ENCODE measurements at regions not wholly inside any gene's neighbourhood (a gene's known extent, or its start where the extent isn't known, plus 50 kb on each side); places are given as distances from the start of the nearest gene placed in this dataset.

DNA sequence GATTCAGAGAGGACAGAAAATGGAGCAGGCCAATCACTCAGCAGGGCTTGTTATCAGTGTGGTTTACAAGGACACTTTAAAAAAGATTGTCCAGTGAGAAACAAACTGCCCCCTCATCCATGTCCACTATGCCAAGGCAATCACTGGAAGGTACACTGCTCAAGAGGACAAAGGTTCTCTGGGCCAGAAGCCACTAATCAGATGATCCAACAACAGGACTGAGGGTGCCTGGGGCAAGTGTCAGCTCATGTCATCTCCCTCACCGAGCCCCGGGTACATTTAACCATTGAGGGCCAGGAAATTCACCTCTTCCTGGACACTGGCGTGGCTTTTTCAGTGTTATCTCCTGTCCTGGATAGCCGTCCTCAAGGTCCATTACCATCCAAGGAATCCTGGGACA is 513.7 kb upstream of the EPHA6 start:
- BruUV-seq (replicated peaks): no TSS peak
- Histone ChIP-seq H3K79me2 (ENCODE audit: control insufficient read depth, insufficient read depth, low read length) (no peaks in the 10 kb centered on the region), H3K9ac (replicated peaks; ENCODE audit: extremely low read depth, insufficient read depth, low read length) (no peak overlapping the region), H3K27me3 (ENCODE audit: control insufficient read depth in 2 of 2, insufficient read depth in 2 of 2, low read length in 2 of 2) (no peaks in the 10 kb centered on the region), H3K36me3 (ENCODE audit: control insufficient read depth in 2 of 2, extremely low read depth in 1 of 2, insufficient read depth in 2 of 2, low read length in 2 of 2) (no peaks in the 10 kb centered on the region), H2AFZ (ENCODE audit: low read depth, low read length) (no peak overlapping the region), H4K20me1 (replicated peaks; ENCODE audit: control insufficient read depth, extremely low read depth, insufficient read depth, low read length) (no peaks in the 10 kb centered on the region), H3K9me1 (replicated peaks; ENCODE audit: control insufficient read depth, extremely low read depth, insufficient read depth, low read length) (no peaks in the 10 kb centered on the region), H3K4me3 (replicated peaks in 1 of 3; ENCODE audit: insufficient read depth in 1 of 3, low read depth in 1 of 3, low read length in 3 of 3) (no peak overlapping the region), H3K4me1 (ENCODE audit: control insufficient read depth, extremely low read depth, insufficient read depth, low read length) (no peaks in the 10 kb centered on the region), H3K27ac (ENCODE audit: insufficient read depth, low read depth, low read length) (no peak overlapping the region), H3K4me2 (ENCODE audit: insufficient read depth, low read length) (no peak overlapping the region), H3K9me3 (replicated peaks; ENCODE audit: control insufficient read depth, insufficient read depth, low read length) (no peaks in the 10 kb centered on the region)
- no peak for DNase-seq (ENCODE audit: low read depth, low spot score)
- intact Hi-C loops (cut with micrococcal nuclease) (no loop called here), dilution Hi-C loops (cut with MboI; ENCODE audit: extremely low pct_ligation_motif_present, low sequenced_read_pairs) (no loop called here)
- POLR2A ChIA-PET: no interaction called here
- CTCF ChIA-PET: no interaction called here
- FAIRE-seq: no peak
- no peak for TF ChIP-seq EZH2 (IDR thresholded peaks at IDR 0.05; ENCODE audit: borderline replicate concordance, low read depth, low read length, severe bottlenecking)

GRCh38 chr3:96319166-96319565 is 495.2 kb upstream of the EPHA6 start:
- no peak for FAIRE-seq
- H3K36me3 ChIP-seq (ENCODE audit: control insufficient read depth in 2 of 2, extremely low read depth in 1 of 2, insufficient read depth in 2 of 2, low read length in 2 of 2): no peaks in the 10 kb centered on the region
- intact Hi-C loops (cut with micrococcal nuclease): no loop called here
- H3K27ac ChIP-seq (ENCODE audit: insufficient read depth, low read depth, low read length): no peak overlapping the region
- H3K79me2 ChIP-seq (ENCODE audit: control insufficient read depth, insufficient read depth, low read length): no peaks in the 10 kb centered on the region
- no peak for TF ChIP-seq POLR2A (IDR thresholded peaks at IDR 0.05; ENCODE audit: low read depth, low read length)
- TF ChIP-seq, protein P1, sequence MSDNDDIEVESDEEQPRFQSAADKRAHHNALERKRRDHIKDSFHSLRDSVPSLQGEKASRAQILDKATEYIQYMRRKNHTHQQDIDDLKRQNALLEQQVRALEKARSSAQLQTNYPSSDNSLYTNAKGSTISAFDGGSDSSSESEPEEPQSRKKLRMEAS (IDR thresholded peaks at IDR 0.05; ENCODE audit: insufficient read depth, insufficient read length): no peak
- no peak for TF ChIP-seq FOS (IDR thresholded peaks at IDR 0.05; ENCODE audit: borderline replicate concordance, insufficient read depth, low read length)
- no peak for TF ChIP-seq CTCF (IDR thresholded peaks at IDR 0.05; ENCODE audit: extremely low read depth in 1 of 2, insufficient read depth in 1 of 2, low read depth in 1 of 2, low read length in 2 of 2)
- TF ChIP-seq JUN (IDR thresholded peaks at IDR 0.05; ENCODE audit: borderline replicate concordance, insufficient read depth, insufficient read length, low read depth): no peak
- no peak for TF ChIP-seq EZH2 (IDR thresholded peaks at IDR 0.05; ENCODE audit: borderline replicate concordance, low read depth, low read length, severe bottlenecking)
- no peak for TF ChIP-seq GATA2 (IDR thresholded peaks at IDR 0.05; ENCODE audit: insufficient read depth, insufficient read length, low read depth, low read length)
- no peak for TF ChIP-seq POLR2AphosphoS5 (IDR thresholded peaks at IDR 0.05; ENCODE audit: insufficient read depth, low read depth, low read length)
- no peak for TF ChIP-seq MYC (IDR thresholded peaks at IDR 0.05; ENCODE audit: low read depth, low read length)
- CTCF ChIA-PET: no interaction called here
- H3K4me3 ChIP-seq (replicated peaks in 1 of 3; ENCODE audit: insufficient read depth in 1 of 3, low read depth in 1 of 3, low read length in 3 of 3): no peak overlapping the region
- peaks cover 0 to 2% of the 10 kb centered on the region in 2 experiments for H3K27me3 ChIP-seq (ENCODE audit: control insufficient read depth in 2 of 2, insufficient read depth in 2 of 2, low read length in 2 of 2)
- H3K4me1 ChIP-seq (ENCODE audit: control insufficient read depth, extremely low read depth, insufficient read depth, low read length): no peaks in the 10 kb centered on the region
- POLR2A ChIA-PET: no interaction called here
- H3K9me3 ChIP-seq (replicated peaks; ENCODE audit: control insufficient read depth, insufficient read depth, low read length): no peaks in the 10 kb centered on the region
- no peak overlapping the region for H3K9ac ChIP-seq (replicated peaks; ENCODE audit: extremely low read depth, insufficient read depth, low read length)
- H3K9me1 ChIP-seq (replicated peaks; ENCODE audit: control insufficient read depth, extremely low read depth, insufficient read depth, low read length): no peaks in the 10 kb centered on the region
- no peak overlapping the region for H2AFZ ChIP-seq (ENCODE audit: low read depth, low read length)
- BruUV-seq (replicated peaks): no TSS peak
- no peak overlapping the region for H3K4me2 ChIP-seq (ENCODE audit: insufficient read depth, low read length)
- no peaks in the 10 kb centered on the region for H4K20me1 ChIP-seq (replicated peaks; ENCODE audit: control insufficient read depth, extremely low read depth, insufficient read depth, low read length)
- dilution Hi-C loops (cut with MboI; ENCODE audit: extremely low pct_ligation_motif_present, low sequenced_read_pairs): no loop called here
- no peak for DNase-seq (ENCODE audit: low read depth, low spot score)

All from endothelial cell of umbilical vein (primary cell).